T-helper 9 cell (primary cell): ENCODE measurements at regions not wholly inside any gene's neighbourhood (a gene's known extent, or its start where the extent isn't known, plus 50 kb on each side); places are given as distances from the start of the nearest gene placed in this dataset.

ENCODE experiments used
- DNase-seq: peaks from one replicate; pipeline ENCODE4 v3.0.0-alpha.2; 2020

DNA sequence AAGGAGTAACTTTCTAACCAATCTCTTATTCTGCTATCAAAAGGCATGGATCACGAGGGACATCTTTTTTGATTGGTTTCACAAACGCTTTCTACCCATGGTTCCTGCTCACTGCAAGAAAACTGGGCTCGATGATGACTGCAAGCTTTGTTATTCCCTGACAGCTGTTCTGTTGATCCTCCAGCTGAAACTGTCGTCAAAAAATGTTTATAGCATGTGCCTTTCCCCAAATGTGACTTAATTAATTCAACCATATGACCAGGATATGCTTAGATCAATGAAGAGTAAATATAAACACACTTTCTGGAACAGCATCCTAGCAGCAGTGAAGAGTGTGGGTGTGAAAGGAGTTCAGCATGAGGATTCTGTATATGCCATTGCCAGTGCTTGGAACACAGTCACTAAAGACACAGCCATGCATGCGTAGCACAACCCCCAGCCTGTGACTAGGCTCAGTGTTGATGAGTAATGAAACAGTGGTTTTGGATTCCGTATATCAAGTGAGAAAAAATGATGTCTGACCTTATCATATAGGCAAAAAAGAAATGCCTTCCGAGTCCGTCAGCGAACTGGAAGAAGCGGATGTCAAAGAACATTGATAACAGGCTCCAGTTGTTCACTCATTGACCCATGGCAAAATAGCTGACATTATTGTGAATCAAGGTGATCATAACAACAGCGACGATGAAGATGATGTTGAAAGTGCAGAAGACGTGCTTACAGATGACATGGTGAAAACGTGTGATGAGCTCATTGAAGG, 347.4 kb downstream of the FGF9 start:
- DNase-seq = no peak

DNA sequence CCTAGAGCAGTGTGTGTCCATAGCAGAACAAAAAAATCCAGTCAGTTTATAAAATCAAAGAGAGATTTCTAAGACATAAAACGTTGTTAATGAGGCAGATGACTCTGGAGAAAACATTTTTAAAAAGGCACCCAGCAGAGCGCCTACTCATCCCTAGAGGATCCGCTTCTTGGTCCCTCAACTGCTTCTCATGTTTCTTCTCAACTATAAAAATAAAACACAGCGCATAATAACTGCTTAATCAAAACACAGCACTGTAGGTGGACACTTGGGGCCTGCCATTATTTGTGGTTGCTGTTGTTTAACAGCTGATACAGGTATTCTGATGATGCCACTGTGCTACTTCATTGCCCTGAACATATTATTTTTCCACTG, 347.9 kb downstream of the FGF9 start:
- DNase-seq = no peak

DNA sequence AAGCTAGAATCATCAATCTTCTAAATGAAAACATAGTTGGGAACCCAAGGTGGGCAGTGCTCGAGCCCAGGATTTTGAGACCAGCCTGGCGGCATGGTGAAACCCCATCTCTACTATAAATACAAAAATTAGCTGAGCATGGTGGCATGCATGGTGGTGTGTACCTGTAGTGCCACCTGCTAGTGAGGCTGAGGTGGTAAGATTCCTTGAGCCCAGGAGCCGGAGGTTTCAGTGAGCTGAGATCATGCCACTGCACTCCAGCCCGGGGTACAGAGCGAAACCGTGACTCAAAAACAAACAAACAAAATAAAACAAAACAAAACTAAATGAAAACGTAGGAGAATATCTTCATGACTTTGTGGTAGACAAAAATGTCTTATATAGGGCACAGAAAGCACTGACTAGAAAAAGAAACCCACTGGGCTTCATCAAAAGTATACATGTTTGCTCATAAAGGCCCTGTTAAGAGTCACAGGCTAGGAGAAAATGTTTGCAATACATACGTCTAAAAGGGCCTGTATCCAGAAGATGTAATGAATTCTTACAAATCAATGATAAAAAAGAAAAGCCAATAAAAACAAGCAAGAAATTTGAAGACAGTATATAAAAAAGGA, 353.6 kb downstream of the FGF9 start:
- DNase-seq = no peak

DNA sequence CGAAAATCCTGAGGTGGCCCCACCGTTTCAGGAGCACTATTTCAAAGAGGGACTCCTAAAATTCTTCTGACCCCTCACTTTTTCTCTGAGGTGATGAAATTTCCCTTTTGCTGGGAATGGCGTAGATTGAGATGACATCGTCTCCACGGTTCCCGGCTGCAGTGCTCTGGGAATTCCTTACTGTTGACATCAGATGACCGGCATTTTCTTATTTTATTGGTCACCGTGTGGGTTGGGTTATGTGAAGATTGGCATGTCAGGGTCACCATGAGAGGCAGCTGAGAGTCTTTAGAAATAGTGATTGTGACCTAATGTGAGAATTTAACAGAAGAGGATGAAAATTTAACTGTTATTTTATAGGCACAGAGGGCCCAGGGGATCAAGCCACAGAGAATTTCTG, 356.7 kb downstream of the FGF9 start:
- DNase-seq = no peak

DNA sequence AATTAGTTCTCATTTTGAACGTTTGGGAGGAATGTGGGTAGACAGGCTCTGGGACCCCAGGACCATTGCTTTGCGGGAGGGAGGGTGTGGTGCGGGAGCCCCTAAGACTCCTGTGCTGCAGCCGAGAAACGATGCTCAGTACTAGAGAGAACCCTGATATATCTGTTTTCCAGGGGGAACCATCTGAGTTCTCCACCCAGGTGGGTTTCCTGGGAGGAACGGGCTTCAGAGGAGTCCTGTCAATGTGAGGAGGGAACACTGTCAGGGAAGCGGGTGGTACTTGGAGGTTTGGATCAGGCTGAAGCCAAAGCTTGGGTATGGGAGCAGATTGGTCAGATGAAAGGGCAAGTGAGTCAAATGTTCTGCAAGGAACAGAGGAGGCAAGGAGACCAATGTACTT, 358.0 kb downstream of the FGF9 start:
- DNase-seq = no peak

DNA sequence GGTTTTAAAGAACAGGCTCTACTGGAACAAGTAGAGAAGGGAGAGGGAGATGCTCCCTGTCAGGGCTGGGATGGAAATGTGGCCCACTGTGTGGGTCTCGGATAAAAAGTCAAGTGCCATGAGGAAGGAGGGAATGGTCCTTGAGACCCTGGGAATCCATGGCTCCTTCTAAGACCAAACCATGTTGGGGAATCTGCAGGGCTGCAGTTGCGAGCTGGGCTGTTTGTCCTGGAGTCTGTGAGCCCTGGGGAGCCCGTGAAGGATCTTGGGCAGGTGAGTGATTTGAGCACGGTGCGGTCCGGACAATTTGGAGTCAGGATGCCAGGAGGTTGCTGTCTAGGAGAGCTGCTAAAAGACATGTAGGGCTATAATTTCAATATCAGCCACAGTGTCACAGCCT, 359.4 kb downstream of the FGF9 start:
- no peak for DNase-seq

DNA sequence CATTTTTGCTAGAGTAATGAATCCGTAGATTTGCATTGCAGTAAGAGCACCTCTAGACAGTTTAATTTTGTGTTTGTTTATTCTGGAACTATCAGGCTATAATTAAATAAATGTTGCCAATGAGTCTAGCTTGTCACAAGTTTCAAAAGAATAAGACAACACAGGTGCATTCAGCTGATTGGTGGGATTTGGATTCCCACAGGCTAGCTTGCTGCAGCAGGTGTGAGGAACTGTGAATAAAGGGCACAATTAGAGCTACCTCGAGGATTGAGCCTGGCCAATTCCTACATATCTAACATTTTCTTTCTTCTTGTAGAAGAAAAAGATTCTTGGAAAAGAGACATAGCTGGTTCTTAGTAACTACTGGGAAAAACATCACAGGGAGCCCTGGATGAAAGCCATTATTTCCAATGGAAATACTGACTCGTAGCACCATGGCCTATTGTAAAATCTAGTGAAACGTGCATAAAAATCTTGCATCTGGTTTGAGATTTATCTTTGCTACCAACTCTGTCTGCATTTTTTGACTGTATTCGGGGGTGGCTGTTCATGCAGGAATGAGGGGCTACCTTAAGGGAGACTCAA, 360.9 kb downstream of the FGF9 start:
- no peak for DNase-seq

DNA sequence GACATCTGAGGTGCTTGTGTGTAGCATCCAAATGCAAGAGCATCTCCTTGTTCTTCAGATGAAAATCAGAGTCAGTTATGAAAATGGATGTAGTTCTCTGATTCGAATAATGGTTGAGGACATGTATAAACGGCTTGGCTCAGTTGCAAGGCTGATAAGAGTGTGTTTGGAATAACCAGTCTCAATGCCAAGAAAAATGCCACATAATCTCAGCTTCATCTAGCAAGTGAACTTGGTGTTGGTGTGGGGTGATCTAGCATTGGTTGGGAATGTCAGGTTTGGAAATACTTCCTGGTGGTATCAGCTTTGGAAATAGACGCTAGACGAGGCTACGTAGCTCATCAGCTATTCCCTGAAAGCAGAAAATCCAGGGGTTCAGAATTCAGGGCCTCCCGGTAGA, 362.0 kb downstream of the FGF9 start:
- no peak for DNase-seq

DNA sequence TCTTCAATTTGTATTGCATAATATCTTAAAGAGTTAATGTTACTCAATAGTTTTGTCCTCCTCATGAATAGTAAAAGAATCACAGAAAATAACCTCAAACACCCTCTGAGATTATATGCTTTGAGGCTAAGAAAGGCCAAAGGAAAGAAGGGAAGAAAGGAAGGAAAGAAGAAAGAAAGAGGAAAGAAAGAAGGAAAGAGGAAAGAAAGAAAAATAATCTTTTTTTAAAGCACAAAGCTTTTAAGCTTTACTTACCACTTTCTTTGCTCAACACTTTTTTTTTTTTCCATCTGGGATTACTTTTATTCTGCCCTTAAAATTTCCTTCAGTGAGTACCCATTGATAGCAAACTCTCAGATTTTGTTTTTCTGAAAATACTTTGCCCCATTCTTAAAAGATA, 369.1 kb downstream of the FGF9 start:
- DNase-seq = no peak

DNA sequence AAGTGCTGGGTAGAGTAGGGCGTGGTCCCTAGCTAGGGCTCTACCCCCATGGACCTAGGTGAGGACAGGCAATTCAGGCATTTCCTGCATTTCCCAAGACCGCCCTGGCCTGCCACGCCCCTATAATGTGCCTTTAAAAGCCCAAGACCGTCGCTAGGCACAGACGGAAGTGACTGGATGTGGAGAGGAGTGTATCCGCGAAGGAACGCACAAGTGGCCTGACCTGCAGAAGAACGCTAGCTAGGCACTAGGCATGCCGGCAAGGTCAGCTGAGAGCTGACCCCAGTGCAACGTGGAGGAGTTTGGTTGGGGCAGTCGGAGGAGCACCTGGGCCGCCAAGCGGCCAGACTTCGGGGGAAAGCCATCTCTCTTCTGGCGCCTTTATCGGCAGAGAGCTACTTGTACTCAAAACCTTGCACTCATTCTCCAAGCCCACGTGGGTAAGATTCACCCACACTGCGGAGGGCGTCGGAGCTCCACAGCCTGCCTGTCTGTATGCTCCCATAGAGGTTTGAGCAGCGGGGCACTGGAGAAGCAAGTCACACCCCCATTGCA, 370.0 kb downstream of the FGF9 start:
- DNase-seq = no peak

DNA sequence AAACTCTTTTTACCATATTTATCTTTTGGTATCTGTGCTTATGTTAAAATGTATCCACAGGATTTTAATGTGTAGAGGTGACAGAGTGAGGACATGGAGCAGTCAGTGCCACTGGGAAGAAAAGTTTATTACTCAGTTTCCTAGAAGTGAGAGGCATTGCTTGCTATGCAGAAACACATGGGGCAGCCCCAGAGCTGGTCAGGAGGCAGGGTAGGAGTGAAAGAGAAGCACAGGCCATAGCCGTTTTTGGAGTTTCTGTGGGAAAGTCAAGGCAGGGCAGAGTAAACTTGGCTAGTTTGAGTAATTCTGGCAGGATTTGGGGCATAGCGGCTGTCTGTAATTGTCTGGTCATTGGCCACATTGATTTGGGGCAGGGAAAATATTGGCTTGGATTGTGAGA, 370.9 kb downstream of the FGF9 start:
- DNase-seq = no peak

DNA sequence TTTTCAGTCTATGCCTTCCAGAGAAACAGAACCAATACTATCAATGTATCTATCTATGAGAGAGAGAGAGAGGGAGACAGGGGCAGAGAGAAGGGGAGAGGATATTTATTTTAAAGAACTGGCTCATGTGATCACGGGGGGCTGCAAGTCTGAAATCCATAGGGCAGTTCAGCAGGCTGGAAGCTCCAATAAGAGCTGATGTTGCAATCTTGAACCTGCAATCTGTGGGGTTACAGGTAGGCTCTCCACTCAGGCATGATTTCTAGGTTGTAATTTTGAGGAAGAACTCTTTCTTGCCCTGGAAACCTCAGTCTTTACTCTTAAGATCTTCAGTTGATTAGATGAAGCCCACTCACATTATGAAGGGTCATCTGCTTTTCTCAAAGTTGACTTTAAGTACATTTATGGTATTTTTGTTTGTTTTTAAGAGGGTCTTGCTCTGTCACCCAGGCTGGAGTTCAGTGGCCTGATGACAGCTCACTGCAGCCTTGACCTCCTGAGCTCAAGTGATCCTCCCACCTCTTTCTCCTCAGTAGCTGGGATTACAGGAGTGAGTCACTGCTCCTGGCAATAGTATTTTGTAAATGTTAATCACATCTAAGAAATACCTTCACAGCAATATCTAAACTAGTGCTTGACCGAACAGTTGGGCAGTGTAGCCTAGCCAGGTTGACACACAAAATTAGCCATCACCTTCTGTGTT, 376.4 kb downstream of the FGF9 start:
- DNase-seq = no peak

DNA sequence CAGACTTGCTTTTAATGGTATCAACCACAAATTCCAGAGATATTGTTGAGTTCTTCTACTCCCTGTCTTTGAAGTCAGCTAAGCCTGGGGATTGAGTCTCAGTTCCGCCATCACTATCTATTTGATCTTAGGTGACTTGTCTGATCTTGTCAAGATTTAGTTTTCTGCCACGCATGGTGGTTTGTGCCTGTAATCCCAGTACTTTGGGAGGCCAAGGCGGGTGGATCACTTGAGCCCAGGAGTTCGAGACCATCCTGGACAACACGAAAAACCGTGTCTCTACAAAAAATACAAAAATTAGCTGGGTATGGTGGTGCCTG, 376.9 kb downstream of the FGF9 start:
- no peak for DNase-seq

DNA sequence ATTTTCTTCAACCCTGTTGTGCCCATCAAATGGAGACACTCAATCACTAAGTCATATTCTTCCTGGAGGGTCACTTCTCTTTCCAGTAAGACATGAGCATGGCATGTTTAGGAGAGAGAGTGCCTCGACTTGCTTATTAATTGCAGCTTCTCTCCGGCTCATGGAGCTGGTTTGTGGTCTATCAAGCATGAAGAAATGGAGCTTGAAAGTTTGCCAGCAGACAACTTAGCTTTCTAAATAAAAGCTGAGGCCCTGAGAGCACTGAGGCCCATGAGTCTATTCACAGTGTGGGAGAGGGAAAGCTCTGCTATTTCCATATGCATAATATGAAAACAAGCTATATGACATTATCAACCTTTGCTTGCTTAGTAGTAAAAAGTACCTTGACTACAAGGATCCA, 378.5 kb downstream of the FGF9 start:
- DNase-seq = no peak

DNA sequence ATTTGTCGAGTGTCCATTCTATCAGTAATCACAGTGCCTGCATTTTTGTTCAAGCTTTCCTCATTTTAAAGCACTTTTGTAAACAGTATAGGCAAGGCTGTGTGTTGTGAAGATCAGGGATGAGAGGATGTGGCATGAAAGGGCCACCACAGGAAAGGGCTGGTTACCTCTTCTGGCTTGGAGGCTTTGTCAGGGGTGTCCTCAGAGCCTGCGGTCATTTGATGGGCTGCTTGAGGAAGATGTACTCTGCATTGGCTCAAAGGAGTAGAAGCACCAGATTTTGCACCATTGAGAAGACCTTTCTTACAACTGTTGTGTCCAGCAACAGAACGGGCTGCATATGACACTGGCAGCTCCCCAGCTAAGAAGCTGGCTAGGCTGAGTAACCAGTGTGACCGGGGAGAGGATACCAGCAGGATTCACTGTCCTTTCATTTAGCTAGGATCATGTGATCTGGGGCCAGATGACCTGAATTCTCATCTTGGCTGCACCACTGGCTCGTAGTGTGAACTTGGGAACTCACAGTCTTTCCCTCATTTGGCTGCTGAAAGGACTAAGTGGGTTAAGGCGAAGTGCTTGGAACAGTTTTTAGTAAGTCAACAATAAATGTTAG, 380.2 kb downstream of the FGF9 start:
- no peak for DNase-seq

DNA sequence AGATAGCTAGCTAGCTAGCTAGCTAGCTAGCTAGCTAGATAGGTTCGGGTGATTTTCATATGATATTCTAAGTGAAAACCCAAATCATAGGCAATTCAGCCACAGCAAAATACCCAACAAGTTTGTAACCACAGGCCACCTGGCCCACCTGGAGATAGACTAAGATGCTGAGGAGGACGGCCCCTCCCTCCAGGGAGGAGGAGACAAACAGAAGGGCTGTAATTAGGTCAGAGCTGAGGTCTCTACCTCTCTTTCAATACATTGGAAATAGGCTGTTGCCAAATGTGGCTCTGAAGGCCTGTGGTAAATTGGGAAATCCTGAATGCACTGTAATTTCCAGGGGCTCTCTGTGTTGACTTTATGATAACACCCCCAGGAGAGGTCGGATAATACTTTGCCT, 382.2 kb downstream of the FGF9 start:
- no peak for DNase-seq

DNA sequence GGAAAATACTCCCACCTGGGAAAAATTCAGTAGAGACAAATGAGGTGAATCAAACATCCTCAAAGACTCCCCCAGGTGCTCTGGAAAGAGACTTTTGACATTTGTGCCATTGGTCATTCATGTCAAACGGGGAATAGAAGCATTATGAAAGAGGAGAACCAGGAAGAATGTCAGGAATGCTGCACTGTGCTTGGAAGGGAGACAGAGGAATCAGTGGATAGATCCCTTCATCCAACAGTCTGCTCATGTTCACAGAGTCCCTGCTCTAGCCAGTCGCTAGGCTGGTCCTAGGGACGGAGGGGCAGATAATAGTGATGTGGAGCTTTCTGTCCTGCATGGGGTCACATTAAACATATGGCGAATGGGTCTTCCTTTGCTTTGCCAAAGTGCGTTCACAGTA, 384.4 kb downstream of the FGF9 start:
- no peak for DNase-seq

DNA sequence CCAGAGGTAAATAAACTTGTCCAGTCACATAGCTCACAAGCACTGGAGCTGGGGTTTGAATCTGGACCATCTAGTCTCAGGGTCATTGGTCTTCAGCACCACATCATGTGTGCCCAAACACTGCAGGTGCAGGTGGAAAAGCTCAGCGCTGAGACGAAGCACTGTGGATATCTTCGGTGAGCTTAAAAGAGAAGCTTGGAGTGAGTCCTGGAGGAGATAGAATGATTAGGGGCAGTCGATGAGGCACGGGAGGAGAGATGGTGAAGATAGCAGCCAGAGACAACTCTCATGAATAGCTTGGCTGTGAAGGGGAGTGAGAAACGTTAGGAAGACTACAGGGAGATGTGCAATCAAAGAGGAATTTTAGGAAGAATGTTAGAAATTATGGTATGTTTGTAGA, 389.3 kb downstream of the FGF9 start:
- no peak for DNase-seq

DNA sequence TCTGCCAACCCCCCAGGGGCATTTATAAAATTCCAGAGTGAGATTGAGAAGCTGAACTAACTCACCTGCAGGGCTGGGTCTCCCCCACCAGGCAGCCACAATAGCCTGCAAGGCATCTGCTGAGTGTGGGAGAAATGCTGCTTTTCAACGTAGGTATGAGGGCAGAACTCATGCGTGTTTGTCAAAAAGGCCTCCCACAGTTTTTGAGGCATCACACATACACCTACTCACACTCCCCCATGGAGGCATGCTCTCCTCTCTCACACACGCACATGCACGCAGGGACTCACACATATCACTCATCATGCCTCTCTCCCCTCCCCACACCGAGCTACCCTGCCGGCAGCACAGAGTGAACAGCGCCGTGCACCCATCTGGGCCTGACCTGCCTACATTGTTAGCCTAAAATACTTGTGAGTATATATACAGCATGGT, 390.5 kb downstream of the FGF9 start:
- DNase-seq = peak; percentile 34

DNA sequence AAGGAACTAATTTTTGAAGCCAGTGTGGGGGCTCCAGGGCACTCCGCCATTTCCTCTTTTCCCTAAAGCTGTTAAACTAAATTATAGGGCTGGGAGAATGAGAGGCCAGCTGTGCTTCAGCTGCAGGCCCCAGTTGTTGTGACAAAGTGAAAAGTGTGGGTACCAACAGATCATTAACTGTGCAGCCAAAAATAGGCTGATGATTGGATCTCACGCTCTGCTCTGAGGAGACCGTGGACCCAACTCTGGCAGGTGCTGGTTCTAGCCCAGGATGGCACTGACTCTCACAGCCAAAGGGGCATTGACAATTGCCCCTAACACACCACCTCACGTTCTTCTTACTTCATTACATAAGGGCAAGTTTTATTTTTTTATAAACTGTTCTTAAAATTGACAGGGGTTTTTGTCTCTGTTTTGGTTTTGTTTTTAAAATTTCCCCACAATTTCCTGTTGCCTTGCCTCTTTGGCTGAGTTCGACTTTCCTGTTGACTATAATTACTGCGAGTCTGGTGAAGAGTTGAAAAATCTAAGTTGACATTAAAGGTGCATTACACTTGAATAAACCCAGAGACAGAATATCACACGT, 391.0 kb downstream of the FGF9 start:
- DNase-seq = no peak

DNA sequence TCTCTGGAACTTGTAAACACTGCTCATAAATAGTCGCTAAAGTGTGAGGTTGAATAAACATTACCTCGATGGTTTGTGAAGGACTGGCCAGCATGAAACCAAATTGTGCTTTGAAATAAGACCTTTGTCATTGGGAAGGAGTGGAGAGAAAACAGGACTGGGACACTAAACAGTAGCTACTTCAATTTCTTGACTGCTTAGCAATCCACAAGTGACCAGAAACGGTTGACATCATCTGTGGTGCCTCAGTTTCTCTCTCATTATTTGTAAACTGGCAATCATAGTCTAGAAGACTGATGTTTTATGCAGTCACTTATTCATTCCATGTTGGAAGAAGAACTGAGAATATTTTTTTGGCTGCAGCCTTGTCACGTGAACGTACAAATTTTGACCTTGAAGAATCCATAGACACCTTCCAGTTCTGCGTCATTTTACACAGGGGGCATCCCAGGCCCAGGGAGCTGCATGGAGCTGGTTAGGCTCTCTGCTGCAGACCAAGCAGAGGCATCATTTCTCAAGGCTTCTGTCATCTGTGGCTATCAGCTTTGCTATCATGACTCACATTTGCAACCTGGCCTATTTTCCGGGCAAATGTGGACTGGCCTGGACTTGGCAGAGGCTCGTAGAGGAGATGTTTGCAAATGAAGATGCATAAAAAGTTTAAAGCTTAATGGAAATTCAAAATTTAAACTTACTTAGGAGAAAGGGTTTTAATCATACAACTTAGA, 391.8 kb downstream of the FGF9 start:
- no peak for DNase-seq
